Activated CD8-positive, alpha-beta T cell treated with anti-CD3 and anti-CD28 coated beads for 36 hours (primary cell): ENCODE measurements at regions not wholly inside any gene's neighbourhood (a gene's known extent, or its start where the extent isn't known, plus 50 kb on each side); places are given as distances from the start of the nearest gene placed in this dataset.

ENCODE experiments used
- ATAC-seq: fragments of 200-7000 bp; cut with Tn5 transposase; one replicate; pipeline ENCODE4 v1.10.0; 2021; ENCODE audit warnings: mild to moderate bottlenecking, moderate library complexity
- CTCF ChIA-PET: fragments of 350-600 bp; sonication (Branson Sonifier 250); formaldehyde crosslinking; loops from one replicate; lab custom pipeline; 2021; ENCODE audit warnings: antibody characterized with exemption; lab: Charles Lee
- POLR2A ChIA-PET: fragments of 350-600 bp; sonication (Branson Sonifier 250); formaldehyde crosslinking; loops from one replicate; lab custom pipeline; 2021; ENCODE audit warnings: antibody characterized with exemption; lab: Charles Lee
- DNase-seq: peaks from one replicate; pipeline ENCODE4 v3.0.0-alpha.2; 2020
- H3K27ac Mint-ChIP-seq: one replicate; pipeline ENCODE4 v1.8.0; 2021; ENCODE audit warnings: mild to moderate bottlenecking, mixed read lengths
- H3K27me3 Mint-ChIP-seq: one replicate; pipeline ENCODE4 v1.8.0; 2021; ENCODE audit warnings: mixed read lengths
- H3K36me3 Mint-ChIP-seq: one replicate; pipeline ENCODE4 v1.8.0; 2021; ENCODE audit warnings: low read depth, mixed read lengths
- H3K4me1 Mint-ChIP-seq: one replicate; pipeline ENCODE4 v1.8.0; 2021; ENCODE audit warnings: low read depth, mixed read lengths
- H3K4me3 Mint-ChIP-seq: one replicate; pipeline ENCODE4 v1.8.0; 2021; ENCODE audit warnings: mild to moderate bottlenecking, moderate library complexity, mixed read lengths
- H3K9me3 Mint-ChIP-seq: one replicate; pipeline ENCODE4 v1.8.0; 2021; ENCODE audit warnings: mixed read lengths
- CTCF ChIP-seq: fragments of 200-600 bp; IDR thresholded peaks from one replicate; pipeline ENCODE4 v1.8.0; 2022; ENCODE audit warnings: antibody characterized with exemption, mild to moderate bottlenecking
- intact Hi-C: fragments of 100-400 bp; cut with micrococcal nuclease; formaldehyde crosslinking; loops from one replicate; pipeline ENCODE4 v1.10.0; 2022

DNA sequence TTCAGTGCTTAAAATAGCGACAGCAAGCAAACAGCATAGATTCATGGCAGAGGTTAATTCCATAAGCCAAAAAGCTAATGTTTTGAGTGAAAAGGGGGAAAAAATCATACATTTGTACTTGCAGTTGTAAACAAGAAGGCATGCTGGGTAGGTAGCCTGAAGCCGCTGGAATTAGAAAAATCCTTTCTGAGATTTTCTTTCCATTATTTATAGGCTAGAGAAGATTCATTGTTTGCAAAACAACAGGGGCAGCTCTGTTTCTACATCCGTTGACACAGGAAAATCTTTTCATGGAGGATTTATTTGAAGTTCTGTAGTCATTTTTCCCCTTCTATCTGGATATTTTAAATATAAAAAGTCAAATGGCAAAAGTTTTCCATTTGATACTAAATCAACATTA lies 843.9 kb downstream of the QKI start:
- CTCF ChIA-PET: no interaction called here
- TF ChIP-seq CTCF: no peak
- ATAC-seq: no peak
- no peak overlapping the region for H3K27ac Mint-ChIP-seq
- H3K9me3 Mint-ChIP-seq: no peaks in the 10 kb centered on the region
- no peaks in the 10 kb centered on the region for H3K36me3 Mint-ChIP-seq
- H3K4me3 Mint-ChIP-seq: no peak overlapping the region
- H3K4me1 Mint-ChIP-seq: no peaks in the 10 kb centered on the region
- H3K27me3 Mint-ChIP-seq: no peaks in the 10 kb centered on the region
- no peak for DNase-seq
- POLR2A ChIA-PET: no interaction called here
- intact Hi-C loops: no loop called here

DNA sequence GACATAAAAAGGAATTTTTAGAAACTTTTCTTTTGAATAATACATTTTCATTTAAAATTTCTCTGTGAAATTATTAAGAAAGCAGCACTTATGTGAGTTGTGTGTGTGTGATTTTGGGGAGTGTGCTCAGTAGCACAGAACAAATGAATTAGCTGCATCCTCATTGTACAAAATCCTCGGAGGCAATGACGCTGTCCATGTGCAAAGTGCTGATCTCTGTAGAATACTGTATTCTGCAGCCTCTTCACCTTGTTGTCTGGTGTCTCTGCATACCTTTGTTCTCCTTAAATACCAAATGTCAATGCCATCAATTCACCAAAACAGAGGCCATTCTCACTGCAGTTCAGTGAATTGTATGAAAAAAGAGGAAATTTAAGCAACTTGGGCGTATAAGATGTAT lies 838.4 kb downstream of the QKI start:
- ATAC-seq (no peak), DNase-seq (no peak)
- CTCF ChIA-PET: no interaction called here
- Mint-ChIP-seq H3K9me3 (no peaks in the 10 kb centered on the region), H3K4me3 (no peak overlapping the region), H3K27me3 (no peaks in the 10 kb centered on the region), H3K4me1 (no peaks in the 10 kb centered on the region), H3K27ac (no peak overlapping the region), H3K36me3 (no peaks in the 10 kb centered on the region)
- intact Hi-C loops: no loop called here
- no peak for TF ChIP-seq CTCF
- POLR2A ChIA-PET: no interaction called here

GRCh38 chr6:164252291-164252690 lies 837.8 kb downstream of the QKI start:
- no peak overlapping the region for H3K27ac Mint-ChIP-seq
- CTCF ChIA-PET: no interaction called here
- H3K4me1 Mint-ChIP-seq: no peaks in the 10 kb centered on the region
- no peak for ATAC-seq
- no peaks in the 10 kb centered on the region for H3K36me3 Mint-ChIP-seq
- no peak for DNase-seq
- no peaks in the 10 kb centered on the region for H3K9me3 Mint-ChIP-seq
- no peaks in the 10 kb centered on the region for H3K27me3 Mint-ChIP-seq
- intact Hi-C loops: no loop called here
- POLR2A ChIA-PET: no interaction called here
- no peak overlapping the region for H3K4me3 Mint-ChIP-seq
- TF ChIP-seq CTCF: no peak

DNA sequence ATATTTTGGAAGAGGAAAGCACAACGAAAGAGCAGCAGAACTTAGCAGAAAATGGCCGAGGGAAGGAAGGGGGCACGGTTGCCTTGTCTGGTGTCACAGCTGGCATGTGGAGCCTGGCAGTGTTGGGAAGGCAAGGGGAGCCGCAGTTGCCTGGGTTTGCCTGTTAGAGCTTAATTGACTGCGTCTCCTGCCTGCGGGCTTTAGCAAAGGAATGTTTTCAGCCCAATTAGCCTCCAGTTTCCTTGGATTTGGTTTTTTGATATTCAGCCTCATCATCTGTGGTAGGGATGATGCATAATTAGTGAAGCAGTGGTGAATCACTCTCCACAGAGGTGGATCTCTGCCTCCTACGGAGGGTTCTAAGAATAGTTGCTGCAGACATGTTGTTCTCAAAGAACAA lies 832.6 kb downstream of the QKI start:
- Mint-ChIP-seq H3K36me3 (no peaks in the 10 kb centered on the region), H3K27ac (no peak overlapping the region), H3K4me3 (no peak overlapping the region), H3K27me3 (no peaks in the 10 kb centered on the region), H3K4me1 (no peaks in the 10 kb centered on the region), H3K9me3 (no peaks in the 10 kb centered on the region)
- ChIA-PET CTCF (no interaction called here), POLR2A (no interaction called here)
- intact Hi-C loops: no loop called here
- ATAC-seq: no peak
- TF ChIP-seq CTCF: no peak
- DNase-seq: no peak

GRCh38 chr6:164246082-164246481 lies 831.6 kb downstream of the QKI start:
- Mint-ChIP-seq H3K36me3 (no peaks in the 10 kb centered on the region), H3K4me3 (no peak overlapping the region), H3K27me3 (no peaks in the 10 kb centered on the region), H3K27ac (no peak overlapping the region), H3K4me1 (no peaks in the 10 kb centered on the region), H3K9me3 (no peaks in the 10 kb centered on the region)
- TF ChIP-seq CTCF: no peak
- DNase-seq (no peak), ATAC-seq (no peak)
- ChIA-PET POLR2A (no interaction called here), CTCF (no interaction called here)
- intact Hi-C loops: no loop called here
